ENCODE measurements at regions not wholly inside any gene's neighbourhood (a gene's known extent, or its start where the extent isn't known, plus 50 kb on each side); places are given as distances from the start of the nearest gene placed in this dataset.
"Not testable (repeated sequence)": the region's sequence is repeated elsewhere in the genome, so short reads cannot be mapped to it uniquely, and the experiment has no call there.

DNA sequence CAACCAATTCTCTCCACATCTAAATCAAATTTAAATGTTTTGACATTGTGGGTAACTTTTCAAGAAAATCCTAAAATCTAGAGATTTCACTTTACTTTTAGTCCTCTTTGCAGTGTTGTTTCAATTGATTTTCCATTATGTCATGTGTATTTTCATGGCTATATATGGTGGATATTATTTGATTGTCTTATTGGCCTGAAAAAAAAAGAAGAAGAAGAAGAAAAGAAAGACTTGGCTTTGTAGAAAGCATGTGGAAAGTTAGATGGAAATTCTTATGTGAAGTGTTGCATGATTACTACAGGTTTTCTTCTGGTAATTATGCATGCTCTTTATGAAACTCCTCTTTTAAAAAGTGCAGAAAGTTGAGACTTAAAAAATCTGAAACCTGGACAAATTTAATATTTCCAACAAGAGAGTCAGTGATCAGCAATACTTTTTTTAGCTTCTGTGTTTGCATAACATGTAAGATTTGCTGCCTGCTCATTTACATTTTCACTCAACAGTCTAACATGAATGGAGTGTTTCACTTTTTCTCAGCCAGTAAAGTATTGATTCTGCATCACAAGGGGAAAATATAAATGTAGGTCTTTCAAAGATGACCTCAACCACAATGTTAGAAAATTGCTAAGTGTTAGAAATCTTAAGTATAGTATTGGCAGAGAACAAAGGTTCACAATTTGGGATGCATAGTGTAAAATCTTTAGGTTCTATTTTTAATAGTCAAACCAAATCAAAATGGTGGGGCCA is 438.7 kb downstream of the BCKDHB start:
- DNase-seq (ENCODE audit: low spot score), result no peak

DNA sequence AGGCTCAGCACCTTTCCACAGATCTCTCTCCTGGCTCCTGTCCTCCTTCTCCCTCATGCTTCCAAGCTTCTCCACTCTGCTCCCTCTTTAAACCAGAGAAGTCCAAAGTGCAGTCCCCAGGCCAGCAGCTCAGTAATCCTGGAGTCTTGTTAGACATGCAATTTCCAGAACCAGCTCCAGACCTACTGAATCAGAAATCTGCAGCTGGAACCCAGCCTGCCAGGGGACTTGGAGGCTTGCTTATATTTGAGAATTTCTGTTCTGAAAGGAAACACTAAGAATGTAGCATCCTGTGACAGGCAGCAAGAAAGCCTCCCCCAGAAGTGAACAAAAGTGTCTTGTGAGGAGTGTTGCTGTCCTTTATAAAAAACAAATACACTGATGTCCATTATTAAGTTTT is 438.1 kb downstream of the BCKDHB start:
- DNase-seq (ENCODE audit: low spot score), result no peak

DNA sequence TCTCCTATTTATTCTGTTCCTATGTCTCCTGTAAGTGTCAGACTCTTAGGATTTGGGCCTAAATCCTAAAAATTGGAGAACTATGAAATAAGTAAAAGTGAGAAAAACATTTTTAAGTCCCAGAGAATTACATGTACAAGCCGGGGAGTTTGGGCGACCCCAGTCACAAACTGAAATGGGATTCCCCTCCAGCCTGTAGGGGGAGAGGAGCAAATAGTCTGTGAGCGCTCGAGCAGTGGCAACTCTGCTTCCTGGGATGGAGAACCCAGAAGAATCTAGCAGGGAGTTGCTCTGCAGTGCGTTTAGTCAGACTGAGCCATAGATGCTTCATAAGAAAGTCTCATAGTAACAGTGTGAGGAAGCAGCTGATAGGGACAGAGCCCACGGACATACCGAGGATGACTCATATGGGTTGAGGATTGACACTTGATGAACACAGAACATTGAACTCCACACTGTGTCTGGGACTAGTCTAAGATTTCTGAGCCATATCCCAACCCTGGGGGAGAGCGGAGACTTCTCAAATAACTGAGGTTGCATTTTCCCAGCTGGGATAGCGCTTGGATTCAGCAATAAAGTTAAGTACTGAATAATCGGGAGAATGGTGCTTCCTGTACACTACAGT is 437.2 kb downstream of the BCKDHB start:
- peak; percentile 62 for DNase-seq (ENCODE audit: low spot score)

- no peak for DNase-seq (ENCODE audit: low spot score)
Measured at GRCh38 chr6:80543151-80543550, 436.7 kb downstream of the BCKDHB start.

DNA sequence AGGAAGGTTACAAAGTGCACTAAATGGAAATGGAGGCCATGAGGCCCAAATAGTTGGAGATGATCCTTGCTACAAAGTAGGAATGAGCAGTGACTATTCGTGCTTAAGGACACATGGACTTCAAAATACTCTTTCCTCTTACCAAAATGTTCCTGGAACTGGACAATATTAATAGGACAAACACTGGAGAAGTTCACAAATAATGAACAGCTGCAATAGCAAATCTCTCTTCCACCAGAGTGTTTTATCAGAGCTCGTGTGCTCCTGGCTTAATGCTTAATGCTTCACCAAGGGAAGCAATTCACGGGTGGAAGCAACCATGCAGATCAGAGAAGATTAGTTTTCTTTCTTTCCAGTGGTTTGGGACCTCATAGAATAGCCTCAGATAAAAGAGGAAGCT is 435.4 kb downstream of the BCKDHB start:
- DNase-seq (ENCODE audit: low spot score), result no peak

- peak; percentile 15 for DNase-seq (ENCODE audit: low spot score)
Measured at GRCh38 chr6:80541181-80541580, 434.7 kb downstream of the BCKDHB start.

DNA sequence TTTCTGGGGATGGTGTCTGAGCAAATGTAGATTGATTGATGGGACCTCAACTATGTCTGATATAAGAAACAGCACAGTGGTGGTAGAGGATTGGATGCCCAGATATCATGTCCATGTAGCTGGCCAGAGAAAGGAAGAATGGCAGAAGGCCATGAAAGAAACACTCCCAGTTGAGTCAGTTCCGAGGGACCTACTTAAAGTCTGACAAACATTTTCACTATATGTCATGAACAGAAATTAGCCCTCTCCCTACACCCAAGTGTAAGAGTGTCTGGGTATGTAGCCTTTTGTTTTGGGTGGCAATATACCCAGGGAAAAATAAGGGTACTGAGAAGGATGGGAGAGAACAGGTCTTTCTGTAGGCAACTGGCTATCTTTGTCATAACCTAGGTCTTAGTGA is 434.2 kb downstream of the BCKDHB start:
- DNase-seq (ENCODE audit: low spot score), result no peak

- DNase-seq (ENCODE audit: low spot score), result no peak
Measured at GRCh38 chr6:80537118-80537972, 430.9 kb downstream of the BCKDHB start.

GRCh38 chr6:80535914-80536565 is 429.6 kb downstream of the BCKDHB start:
- no peak for DNase-seq (ENCODE audit: low spot score)

DNA sequence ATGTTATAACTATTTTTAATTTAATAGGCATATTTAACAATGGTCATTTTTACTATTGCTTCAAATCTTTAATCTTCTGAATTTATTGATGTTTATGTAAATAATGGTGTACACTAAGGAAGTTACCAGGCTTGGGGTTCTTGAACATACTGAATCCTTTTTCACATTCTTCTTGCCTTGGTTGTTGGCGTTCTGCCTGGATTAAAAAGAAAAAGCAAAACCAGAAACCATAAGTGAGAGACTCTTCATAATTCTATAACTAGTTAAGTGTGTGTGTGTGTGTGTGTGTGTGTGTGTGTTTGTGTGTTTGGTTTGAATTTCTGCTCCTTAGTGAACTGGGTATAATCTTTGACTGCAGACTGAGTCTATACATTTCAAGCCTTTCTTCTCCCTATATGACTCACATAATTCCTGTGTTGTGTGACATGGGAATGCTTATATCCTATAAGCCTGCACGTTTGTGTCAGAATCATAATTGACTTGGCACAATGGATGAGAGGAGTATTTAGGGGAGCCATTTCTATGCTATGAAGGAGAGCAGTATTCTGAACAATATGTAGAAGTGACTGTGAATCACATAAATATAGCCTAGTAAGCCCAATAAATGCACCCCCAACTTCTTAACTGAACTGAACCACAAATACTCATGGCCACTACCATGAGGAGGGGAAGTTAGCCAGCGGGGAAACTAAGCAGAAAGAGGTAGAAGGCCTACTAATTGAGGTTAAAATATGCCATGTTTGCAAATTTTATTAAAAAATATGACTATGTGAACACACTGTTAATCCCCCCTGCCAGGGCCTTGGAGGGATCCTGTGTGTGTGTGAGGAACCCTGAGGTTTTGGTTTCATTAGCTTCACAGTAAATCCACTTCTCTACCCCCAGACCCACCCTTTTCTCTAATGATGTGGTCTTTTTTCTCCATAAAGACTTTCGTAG is 425.5 kb downstream of the BCKDHB start:
- no peak for DNase-seq (ENCODE audit: low spot score)

GRCh38 chr6:80530103-80530502 is 423.6 kb downstream of the BCKDHB start:
- no peak for DNase-seq (ENCODE audit: low spot score)

- DNase-seq (ENCODE audit: low spot score), result no peak
Measured at GRCh38 chr6:80528115-80528514, 421.6 kb downstream of the BCKDHB start.

- DNase-seq (ENCODE audit: low spot score), result no peak
Measured at GRCh38 chr6:80527552-80528052, 421.1 kb downstream of the BCKDHB start.

DNA sequence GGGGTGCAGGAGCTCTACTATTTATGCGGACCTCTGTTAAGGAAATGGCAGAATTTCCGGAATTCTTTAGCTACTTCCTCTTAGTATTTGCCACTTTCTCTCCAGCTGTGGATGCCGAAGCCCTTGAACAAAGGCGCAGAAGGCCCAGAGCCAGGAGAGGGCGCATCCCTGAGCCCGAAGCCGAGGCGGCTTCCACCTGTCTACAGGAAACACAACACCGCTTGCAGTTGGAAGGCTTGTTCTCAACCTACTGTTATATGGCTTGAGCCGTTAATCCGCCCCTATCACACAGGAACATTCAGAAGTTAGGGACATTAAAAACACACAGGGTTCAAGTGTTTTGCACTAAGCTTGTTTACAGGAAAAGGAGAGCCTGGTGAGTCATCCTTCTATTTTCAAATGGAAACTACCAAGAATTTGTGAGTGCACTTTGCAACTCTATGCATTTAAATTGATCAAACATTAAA is 417.1 kb downstream of the BCKDHB start:
- no peak for DNase-seq (ENCODE audit: low spot score)

DNA sequence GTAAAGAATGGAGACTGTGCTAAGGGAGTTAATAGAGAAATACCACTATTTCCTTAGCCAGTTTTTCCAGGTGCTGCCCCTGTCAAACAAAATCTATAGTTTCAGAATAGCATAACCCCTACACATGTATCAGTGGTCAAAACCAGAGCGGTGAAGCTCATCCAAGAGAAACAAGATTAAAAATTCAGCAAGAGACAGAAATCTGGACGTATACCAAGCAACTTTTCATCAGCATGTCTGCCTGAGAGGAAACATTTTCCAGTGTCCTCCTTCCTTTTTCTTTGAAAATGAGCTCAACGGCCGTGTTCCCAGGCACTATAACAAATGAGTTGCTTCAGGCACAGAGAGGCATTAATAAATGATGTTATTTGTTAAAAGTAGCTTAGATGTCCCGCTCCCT is 416.5 kb downstream of the BCKDHB start:
- DNase-seq (ENCODE audit: low spot score), result no peak

GRCh38 chr6:80522576-80522975 is 416.1 kb downstream of the BCKDHB start:
- no peak for DNase-seq (ENCODE audit: low spot score)

- DNase-seq (ENCODE audit: low spot score), result peak; percentile 9
Measured at GRCh38 chr6:80519811-80520594, 413.5 kb downstream of the BCKDHB start.

GRCh38 chr6:80517525-80517924 is 411.1 kb downstream of the BCKDHB start:
- no peak for DNase-seq (ENCODE audit: low spot score)

DNA sequence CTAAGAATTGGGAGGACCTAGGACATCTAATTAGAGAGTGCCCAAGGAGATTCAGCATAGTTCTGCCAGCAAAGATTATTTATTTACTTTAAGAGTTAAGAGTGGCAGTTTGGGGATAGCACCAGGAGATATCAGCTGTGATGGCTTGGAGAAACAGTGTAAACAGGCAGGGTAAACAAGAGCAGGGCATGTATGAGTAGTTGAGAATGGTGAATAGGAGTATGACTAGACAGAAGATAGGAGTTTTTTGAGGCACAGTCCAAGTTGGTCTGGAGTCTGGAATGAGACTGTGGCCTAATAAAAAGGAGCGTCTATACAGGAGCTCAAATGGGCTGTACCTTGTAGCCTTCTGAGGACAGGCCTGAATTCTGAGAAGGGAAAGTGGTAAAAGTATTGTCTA is 404.1 kb downstream of the BCKDHB start:
- not testable (repeated sequence) for DNase-seq (ENCODE audit: low spot score)
